GM21529 (cell line): ENCODE measurements at regions not wholly inside any gene's neighbourhood (a gene's known extent, or its start where the extent isn't known, plus 50 kb on each side); places are given as distances from the start of the nearest gene placed in this dataset.

Experiments used
- ATAC-seq: cut with Tn5 transposase; IDR thresholded peaks from one replicate; pipeline ENCODE4 v1.9.1; 2021; ENCODE audit not compliant: unreplicated experiment

DNA sequence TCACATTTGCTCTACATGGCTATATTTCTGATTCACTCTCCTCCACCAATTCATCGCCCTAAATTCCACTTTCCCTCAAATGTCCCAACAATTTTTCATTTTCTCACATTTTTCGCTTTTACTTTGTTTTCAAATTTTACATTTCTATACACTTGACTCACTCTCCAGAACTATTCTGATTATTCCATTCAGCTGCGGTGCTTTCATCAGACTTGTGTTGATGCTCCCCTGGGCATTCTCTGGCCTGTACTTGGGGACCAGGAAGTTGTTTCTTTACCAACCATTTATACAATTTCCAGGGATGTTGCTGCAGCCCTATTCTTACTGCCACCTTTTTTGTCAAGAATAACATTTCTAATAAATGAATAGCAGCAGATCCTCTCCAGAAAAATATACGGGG lies 444.8 kb downstream of the MAFB start:
- no peak for ATAC-seq

- no peak for ATAC-seq
Measured at GRCh38 chr20:40241596-40242343, 447.3 kb downstream of the MAFB start.

DNA sequence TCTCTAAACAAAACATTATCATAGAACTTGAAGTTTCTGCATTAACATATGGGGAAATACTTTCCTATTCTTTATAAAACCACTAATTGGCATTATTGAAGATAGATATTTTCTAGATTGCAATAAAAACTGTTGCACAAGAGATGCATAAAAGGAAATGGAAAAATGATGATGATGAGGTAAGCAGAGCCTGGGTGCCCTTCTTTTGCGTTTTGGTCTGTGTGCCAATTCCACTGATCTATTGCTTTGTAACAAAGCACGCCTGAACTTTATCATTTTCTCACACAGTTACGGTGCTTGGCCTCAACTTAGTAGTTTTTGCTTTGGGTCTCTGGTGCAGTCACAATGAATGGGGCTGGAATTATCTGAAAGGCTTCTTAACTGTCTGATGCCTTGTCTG lies 450.5 kb downstream of the MAFB start:
- ATAC-seq, result no peak

GRCh38 chr20:40234593-40234992 lies 454.4 kb downstream of the MAFB start:
- ATAC-seq, result no peak

DNA sequence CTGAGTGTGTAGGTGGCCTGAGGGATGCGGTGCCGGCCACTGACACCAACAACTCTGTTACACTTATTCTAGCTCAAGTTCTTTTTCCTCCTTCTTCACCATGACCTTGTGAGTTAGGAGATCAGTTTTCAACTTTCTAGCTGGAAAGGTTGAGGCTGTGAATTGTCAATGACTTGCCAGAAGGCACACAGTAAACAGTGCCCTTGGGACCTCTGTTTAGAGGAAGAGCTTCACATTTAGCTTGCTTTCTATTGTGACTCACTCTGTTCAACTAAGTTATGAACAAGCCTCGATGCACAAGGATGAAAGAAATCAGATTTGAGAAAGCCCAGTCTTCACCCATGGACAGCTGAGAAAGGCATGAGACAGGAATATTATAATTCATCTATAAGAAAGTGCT lies 455.6 kb downstream of the MAFB start:
- ATAC-seq, result no peak

- ATAC-seq, result no peak
Measured at GRCh38 chr20:40232756-40233155, 456.3 kb downstream of the MAFB start.

GRCh38 chr20:40232273-40232672 lies 456.8 kb downstream of the MAFB start:
- ATAC-seq, result no peak

- no peak for ATAC-seq
Measured at GRCh38 chr20:40230486-40230885, 458.6 kb downstream of the MAFB start.

GRCh38 chr20:40225596-40225995 lies 463.4 kb downstream of the MAFB start:
- no peak for ATAC-seq

DNA sequence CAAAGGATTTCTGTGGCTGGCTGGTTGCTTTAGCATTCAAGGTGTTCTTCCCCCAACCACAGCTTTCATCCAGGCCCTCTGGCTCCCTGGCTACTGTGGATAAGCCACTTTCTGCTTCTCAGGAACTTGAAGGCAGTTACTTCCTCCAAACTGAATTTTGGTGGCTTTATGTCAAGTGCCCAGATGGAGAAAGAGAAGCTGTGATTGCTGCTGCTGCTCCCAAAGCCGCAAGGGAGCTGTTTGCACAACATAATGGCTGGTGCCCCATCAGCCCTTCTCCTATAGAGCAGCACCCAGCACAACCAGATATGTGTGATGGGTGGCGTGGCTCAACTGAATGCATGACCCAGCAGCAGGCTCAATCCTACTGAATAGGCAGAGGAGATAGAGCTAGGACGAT lies 465.2 kb downstream of the MAFB start:
- no peak for ATAC-seq

GRCh38 chr20:40218971-40219370 lies 470.1 kb downstream of the MAFB start:
- no peak for ATAC-seq

- ATAC-seq, result no peak
Measured at GRCh38 chr20:40218316-40218969, 470.6 kb downstream of the MAFB start.

GRCh38 chr20:40207655-40208054 lies 481.4 kb downstream of the MAFB start:
- no peak for ATAC-seq

DNA sequence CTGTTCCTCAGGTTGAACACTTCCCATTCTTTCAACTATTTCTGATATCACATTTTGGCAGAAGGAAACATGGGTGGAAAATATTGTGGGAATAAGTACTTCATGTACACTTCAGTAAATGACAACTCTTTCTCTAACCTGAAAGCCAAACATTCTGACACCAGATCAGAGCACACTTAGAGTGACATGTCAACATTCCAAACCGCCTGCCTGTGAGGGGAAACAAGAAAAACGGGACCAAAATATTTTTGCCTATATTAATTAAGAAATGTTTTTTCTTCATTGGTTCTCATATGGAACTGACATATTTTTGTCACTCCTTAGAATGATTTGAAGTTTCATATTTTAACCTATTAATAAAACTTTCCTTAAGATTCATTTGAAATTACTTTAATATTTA lies 483.1 kb downstream of the MAFB start:
- ATAC-seq, result no peak

DNA sequence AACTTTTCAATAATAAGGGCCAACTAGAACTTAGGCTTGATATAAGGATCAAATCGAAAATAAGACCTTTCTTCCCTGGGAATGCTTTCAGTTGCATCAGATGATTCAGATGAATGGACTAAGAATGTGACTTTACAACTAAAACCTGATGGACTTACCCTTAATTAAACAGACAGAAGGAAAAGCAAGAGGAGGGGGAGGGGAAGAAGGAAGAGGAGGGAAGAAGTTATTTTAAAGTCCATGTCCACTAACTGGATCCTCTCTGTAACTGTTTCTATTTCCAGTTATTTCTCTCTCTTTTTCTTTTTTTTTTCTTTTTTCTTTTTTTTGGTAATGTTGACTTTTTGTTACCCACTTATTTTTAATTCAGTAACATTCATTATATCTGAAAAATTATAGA lies 486.0 kb downstream of the MAFB start:
- ATAC-seq, result no peak

DNA sequence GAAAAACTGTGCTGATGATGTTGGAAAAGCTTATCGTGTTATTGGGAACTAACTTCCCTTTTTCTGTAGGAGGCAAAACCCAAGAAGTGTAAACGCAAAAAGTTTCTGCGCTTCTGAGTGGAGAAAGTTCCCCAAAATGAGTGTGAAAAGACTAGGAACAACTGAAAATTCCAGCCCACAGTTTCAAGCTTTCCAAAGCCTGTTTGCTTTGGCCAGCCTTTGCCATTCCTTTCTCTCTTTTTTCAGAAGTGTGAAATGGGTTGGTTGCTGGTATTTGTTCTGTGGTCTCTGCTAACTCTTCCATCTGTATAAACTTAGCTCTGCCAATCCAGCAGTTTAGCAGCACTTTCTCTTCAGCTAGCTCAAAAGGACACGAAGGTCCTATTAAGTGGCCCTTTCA lies 491.3 kb downstream of the MAFB start:
- no peak for ATAC-seq

DNA sequence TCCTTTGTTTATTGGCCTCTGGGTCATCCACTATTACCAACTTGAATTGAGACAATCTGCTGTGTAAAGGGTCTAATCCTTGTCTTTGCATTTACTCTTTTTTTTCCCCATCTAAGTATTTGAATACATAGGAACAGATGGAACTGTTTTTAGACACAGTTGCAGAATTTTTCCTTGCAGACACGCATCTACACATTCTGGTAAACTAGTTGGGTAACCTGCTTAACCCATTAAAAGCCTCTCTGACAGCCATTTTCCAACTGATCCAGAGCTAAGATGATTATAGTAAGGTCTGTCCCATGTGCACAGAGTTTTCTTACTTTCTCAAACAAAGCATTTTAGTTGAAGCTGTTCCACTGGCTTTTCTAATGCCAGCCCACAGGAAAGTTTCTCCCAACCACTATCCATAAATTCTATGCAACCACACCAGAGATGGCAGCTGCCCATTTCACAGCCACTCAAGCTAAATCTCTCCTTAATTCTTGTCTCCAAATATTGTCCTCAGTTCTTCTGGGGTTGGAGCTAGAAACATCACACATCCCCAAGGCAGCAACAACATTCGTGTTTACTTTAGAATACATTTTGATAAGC lies 492.1 kb downstream of the MAFB start:
- ATAC-seq, result no peak

DNA sequence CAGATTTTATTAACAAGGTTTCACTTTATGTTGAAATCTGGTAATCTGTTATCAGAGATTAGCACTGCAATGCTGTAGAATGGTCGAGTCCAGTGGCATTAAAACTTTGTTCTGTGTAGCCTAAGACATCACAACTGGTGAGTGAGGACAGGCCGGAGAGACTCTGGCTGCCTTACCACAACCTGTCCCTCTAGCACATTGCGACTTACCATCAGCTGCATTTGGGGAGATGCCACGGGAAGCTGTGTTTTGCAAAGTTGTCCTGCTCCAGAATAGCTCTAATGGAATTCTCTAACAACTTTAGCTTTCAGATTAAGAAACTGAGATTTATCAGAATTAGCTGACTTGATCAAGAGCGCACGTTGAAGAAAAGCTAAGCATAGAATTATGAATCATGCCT lies 493.3 kb downstream of the MAFB start:
- ATAC-seq, result no peak

GRCh38 chr20:40192529-40192928 lies 496.5 kb downstream of the MAFB start:
- ATAC-seq, result no peak

GRCh38 chr20:40192081-40192480 lies 497.0 kb downstream of the MAFB start:
- no peak for ATAC-seq

- ATAC-seq, result no peak
Measured at GRCh38 chr20:40191573-40191972, 497.5 kb downstream of the MAFB start.

GRCh38 chr20:40189621-40190020 lies 499.4 kb downstream of the MAFB start:
- no peak for ATAC-seq
